ENCODE measurements at regions not wholly inside any gene's neighbourhood (a gene's known extent, or its start where the extent isn't known, plus 50 kb on each side); places are given as distances from the start of the nearest gene placed in this dataset.

GRCh38 chr12:71270057-71270456 is 112.3 kb upstream of the TSPAN8 start:
- TF ChIP-seq POLR2AphosphoS5 (IDR thresholded peaks at IDR 0.05; ENCODE audit: low read depth, low read length): no peak
- TF ChIP-seq POLR2A (IDR thresholded peaks at IDR 0.05; ENCODE audit: low read depth, low read length): no peak
- TF ChIP-seq TAF1 (IDR thresholded peaks at IDR 0.05; ENCODE audit: borderline replicate concordance, low read depth, low read length): no peak

Measured in GM12892 (cell line).